Activated CD4-positive, alpha-beta T cell treated with anti-CD3 and anti-CD28 coated beads, Interleukin-2, amount 10 ng/mL, durations not matched to agents 7 days and 5 days (primary cell): ENCODE measurements at regions not wholly inside any gene's neighbourhood (a gene's known extent, or its start where the extent isn't known, plus 50 kb on each side); places are given as distances from the start of the nearest gene placed in this dataset.
"Not testable (repeated sequence)": the region's sequence is repeated elsewhere in the genome, so short reads cannot be mapped to it uniquely, and the experiment has no call there.

ENCODE experiments used
- CTCF ChIA-PET: fragments of 350-600 bp; sonication (Branson Sonifier 250); formaldehyde crosslinking; loops from one replicate; lab custom pipeline; 2021; ENCODE audit warnings: antibody characterized with exemption; lab: Charles Lee
- POLR2A ChIA-PET: fragments of 350-600 bp; sonication (Branson Sonifier 250); formaldehyde crosslinking; loops from one replicate; lab custom pipeline; 2021; ENCODE audit warnings: antibody characterized with exemption; lab: Charles Lee
- DNase-seq: peaks from one replicate; pipeline ENCODE4 v3.0.0-alpha.2; 2020
- H3K27ac Mint-ChIP-seq: one replicate; pipeline ENCODE4 v1.8.0; 2021; ENCODE audit warnings: mild to moderate bottlenecking, moderate library complexity, mixed read lengths
- H3K27me3 Mint-ChIP-seq: one replicate; pipeline ENCODE4 v1.8.0; 2021; ENCODE audit warnings: mixed read lengths
- H3K36me3 Mint-ChIP-seq: one replicate; pipeline ENCODE4 v1.8.0; 2021; ENCODE audit warnings: low read depth, mixed read lengths
- H3K4me1 Mint-ChIP-seq: one replicate; pipeline ENCODE4 v1.8.0; 2021; ENCODE audit warnings: mixed read lengths
- H3K4me3 Mint-ChIP-seq: one replicate; pipeline ENCODE4 v1.8.0; 2021; ENCODE audit warnings: mild to moderate bottlenecking, moderate library complexity, mixed read lengths
- H3K9me3 Mint-ChIP-seq: one replicate; pipeline ENCODE4 v1.8.0; 2021; ENCODE audit warnings: mixed read lengths

DNA sequence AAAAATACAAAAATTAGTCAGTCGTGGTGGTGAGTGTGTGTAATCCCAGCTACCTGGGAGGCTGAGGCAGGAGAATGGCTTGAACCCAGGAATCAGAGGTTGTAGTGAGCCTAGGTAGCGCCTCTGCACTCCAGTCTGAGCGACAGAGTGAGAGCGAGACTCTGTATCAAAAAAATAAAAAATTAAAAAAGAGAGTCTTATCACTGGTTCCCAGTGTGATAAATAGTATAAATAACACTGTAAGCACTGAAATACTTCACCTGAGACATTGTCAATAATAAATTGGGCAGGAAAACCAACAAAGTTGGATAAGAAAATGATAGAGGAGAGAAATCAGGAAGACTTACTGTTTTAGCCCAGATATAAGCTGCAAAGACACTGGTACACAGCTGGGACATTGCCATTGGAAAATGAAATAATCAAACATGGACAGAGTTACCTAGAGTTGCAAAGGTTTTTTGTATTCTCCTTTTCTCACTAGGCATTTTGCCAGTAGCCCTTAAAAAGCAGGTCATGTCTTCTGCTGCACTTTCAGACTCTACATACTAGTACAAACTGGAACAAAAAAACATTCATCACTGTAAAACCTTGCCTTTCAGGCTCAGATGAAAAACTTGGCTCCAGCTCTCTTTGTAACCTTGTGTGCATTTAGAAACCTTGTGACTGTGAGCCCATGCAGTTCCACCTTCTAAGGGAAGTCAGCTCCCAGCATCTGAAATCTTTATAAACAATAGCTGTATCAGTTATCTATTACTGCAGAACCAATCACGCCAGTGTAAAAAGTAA, 55.0 kb upstream of the PPP1R2C start:
- POLR2A ChIA-PET: no interaction called here

DNA sequence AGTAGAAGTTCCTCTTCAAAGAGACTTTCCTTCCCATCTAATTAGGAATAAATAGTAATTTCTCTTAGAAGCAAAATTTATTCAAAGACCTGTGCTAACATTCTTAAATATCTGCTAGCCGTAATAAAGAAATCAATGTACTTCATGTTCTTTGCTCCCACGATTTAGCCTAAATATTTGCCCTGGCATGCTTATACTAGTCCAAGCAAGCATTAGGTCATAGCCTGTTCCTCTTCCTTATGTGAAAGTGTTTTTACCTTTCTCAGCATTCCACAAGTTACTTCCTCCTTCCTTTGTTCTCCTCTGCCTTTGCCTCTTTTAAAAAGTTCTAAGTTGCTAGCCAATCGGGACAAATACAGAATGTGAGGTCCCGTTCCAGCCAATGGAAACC, 55.6 kb upstream of the PPP1R2C start:
- H3K9me3 Mint-ChIP-seq, H3K4me1 Mint-ChIP-seq, CTCF ChIA-PET, DNase-seq, H3K27ac Mint-ChIP-seq, H3K27me3 Mint-ChIP-seq, H3K36me3 Mint-ChIP-seq, H3K4me3 Mint-ChIP-seq, POLR2A ChIA-PET: not testable (repeated sequence)

More for the DNA sequence above, 55.0 kb upstream of the PPP1R2C start:
- Mint-ChIP-seq H3K4me3 (no peak overlapping the region), H3K9me3 (peaks cover 2% of the 10 kb centered on the region), H3K27me3 (no peaks in the 10 kb centered on the region), H3K4me1 (peaks cover 4% of the 10 kb centered on the region), H3K36me3 (no peaks in the 10 kb centered on the region), H3K27ac (no peak overlapping the region)
- CTCF ChIA-PET: no interaction called here
- DNase-seq: no peak

DNA sequence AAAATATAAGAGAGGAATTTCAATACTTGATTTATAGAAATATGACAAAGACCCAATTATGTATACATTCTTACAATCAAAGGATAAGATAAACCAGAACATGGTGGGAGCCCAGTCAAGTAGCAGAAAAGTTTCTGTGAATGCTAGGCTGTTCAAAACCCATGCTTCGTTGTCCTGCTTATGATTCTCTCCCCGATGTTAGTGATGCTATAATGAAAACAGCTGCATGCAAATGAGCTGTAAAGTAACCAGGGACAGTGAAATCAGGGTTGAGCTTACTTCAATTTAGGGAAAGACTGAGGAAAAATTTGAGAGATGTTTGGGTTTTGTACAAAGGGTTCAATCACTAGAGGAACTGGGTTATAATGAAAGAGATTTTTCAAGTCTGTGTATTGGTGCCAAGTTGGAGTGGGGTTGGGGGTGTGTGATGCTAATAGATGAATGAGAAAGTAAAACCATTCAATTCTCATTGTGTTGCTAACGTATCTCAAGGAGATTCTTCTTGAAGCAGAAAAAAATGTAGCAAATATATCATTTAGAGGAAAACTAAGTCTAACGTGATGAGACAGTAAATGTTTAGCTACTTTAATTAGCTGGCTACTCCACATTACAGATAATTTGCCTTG, 59.3 kb upstream of the PPP1R2C start:
- Mint-ChIP-seq H3K9me3 (no peaks in the 10 kb centered on the region), H3K27ac (no peak overlapping the region), H3K36me3 (no peaks in the 10 kb centered on the region), H3K27me3 (no peaks in the 10 kb centered on the region), H3K4me3 (no peak overlapping the region), H3K4me1 (peaks cover 4% of the 10 kb centered on the region)
- CTCF ChIA-PET: interaction anchor here (2.2 kb wide), 1 partner anchor 14 kb away, joined by 5 read pairs; no protein-coding TSS in a partner anchor
- DNase-seq: no peak
- POLR2A ChIA-PET: no interaction called here

DNA sequence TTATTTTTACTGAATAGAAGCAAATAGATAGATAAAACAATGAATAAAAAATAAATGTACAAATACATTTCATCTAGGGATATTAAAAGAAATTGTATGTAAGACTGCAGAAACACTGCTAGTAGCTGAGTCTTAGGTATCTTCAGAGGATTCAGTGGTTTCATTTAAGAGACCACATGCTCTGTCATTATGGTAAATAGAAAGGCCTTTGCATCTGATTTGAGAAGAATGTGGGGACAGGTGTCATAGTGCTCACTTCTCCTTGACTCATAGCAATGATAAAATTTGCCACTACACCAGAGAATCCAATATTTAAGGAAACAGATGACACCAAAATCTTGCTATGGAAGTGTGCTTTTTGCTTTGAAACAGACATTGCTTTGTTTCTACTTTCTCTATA, 59.8 kb upstream of the PPP1R2C start:
- Mint-ChIP-seq H3K27me3 (no peaks in the 10 kb centered on the region), H3K4me1 (peaks cover 4% of the 10 kb centered on the region), H3K27ac (no peak overlapping the region), H3K36me3 (no peaks in the 10 kb centered on the region), H3K9me3 (no peaks in the 10 kb centered on the region), H3K4me3 (no peak overlapping the region)
- POLR2A ChIA-PET: no interaction called here
- DNase-seq: no peak
- CTCF ChIA-PET: interaction anchor here (2.2 kb wide), 1 partner anchor 14 kb away, joined by 5 read pairs; no protein-coding TSS in a partner anchor

DNA sequence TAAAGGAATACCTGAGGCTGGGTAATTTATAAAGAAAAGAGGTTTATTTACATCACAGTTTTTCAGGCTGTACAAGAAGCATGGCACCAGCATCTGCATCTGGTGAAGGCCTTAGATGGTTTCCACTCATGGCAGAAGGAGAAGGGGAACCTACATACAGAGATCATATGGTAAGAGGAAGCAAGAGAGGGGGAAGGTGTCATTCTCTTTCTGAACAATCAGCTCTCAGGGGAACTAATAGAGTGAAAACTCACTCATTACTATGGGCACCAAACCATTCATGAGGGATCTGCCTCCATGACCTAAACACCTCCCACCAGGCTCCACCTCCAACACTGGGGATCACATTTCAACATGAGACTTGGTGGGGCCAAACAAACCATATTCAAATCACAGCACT, 61.7 kb upstream of the PPP1R2C start:
- H3K27me3 Mint-ChIP-seq: no peaks in the 10 kb centered on the region
- peaks cover 4% of the 10 kb centered on the region for H3K4me1 Mint-ChIP-seq
- H3K4me3 Mint-ChIP-seq: no peak overlapping the region
- ChIA-PET POLR2A (no interaction called here), CTCF (no interaction called here)
- H3K36me3 Mint-ChIP-seq: no peaks in the 10 kb centered on the region
- no peak overlapping the region for H3K27ac Mint-ChIP-seq
- H3K9me3 Mint-ChIP-seq: no peaks in the 10 kb centered on the region
- no peak for DNase-seq

DNA sequence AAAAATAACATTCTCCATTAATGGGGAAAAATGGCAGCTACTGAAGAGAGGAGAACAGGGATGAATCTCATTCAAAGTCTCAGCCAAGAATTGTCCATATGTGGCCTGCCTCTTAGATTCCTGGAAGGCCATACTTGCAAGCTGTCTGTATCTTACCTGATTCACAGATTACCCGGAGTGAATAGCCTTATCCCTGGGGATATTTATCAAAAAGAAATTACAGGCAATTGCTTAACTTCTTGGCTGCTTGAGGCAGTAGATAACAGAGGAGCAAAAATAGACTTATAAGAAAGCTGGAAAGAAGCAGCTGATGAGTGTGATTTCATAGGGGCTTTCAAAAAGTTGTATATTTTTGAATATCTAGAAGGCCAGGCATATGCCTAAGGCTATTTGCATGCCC, 68.8 kb upstream of the PPP1R2C start:
- Mint-ChIP-seq H3K27me3 (no peaks in the 10 kb centered on the region), H3K36me3 (peaks cover 2% of the 10 kb centered on the region), H3K9me3 (no peaks in the 10 kb centered on the region), H3K27ac (no peak overlapping the region), H3K4me3 (no peak overlapping the region), H3K4me1 (no peaks in the 10 kb centered on the region)
- ChIA-PET CTCF (interaction anchor here (0.6 kb wide), 1 partner anchor 32 kb away, joined by 3 read pairs; no protein-coding TSS in a partner anchor), POLR2A (no interaction called here)
- no peak for DNase-seq

DNA sequence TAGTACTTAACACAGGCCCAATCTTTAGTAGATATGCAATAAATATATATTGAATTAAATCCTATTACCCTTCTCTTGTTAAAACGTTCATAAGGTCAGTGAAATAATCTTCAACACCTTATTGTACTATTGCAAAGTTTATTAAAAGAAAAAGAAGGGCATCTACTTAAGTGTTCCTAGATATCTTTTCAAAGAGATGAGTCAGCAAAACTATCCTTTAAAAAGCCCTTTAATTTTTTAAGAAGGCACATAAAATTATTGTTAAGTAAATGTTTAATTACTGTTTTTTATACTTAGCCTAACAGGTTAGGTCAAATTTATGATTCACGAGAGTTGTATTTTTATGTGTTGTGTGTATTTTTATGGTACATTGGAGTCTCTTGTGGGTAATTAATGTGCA, 77.3 kb upstream of the PPP1R2C start:
- H3K36me3 Mint-ChIP-seq: no peaks in the 10 kb centered on the region
- H3K4me1 Mint-ChIP-seq: no peaks in the 10 kb centered on the region
- no peak for DNase-seq
- no peaks in the 10 kb centered on the region for H3K9me3 Mint-ChIP-seq
- ChIA-PET POLR2A (no interaction called here), CTCF (no interaction called here)
- no peak overlapping the region for H3K27ac Mint-ChIP-seq
- no peak overlapping the region for H3K4me3 Mint-ChIP-seq
- H3K27me3 Mint-ChIP-seq: no peaks in the 10 kb centered on the region

DNA sequence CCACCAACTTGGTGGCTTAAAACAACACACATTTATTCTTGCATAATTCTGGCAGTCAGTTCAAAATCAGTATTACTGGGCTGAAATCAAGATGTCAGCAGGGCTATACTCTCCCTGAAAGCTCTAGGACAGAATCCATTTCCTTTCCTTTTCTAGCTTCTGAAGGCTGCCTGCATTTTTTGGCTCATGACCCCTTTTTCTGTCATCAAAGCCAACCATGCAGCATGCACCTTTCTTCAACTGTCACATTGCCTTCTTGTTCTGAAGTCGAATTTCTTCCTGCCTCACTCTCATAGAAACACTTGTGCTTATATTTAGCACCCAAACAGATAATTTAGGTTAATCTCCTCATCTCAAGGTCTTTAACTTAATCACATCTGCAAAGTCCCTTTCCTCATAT, 79.8 kb upstream of the PPP1R2C start:
- H3K27me3 Mint-ChIP-seq: no peaks in the 10 kb centered on the region
- DNase-seq: no peak
- no peaks in the 10 kb centered on the region for H3K9me3 Mint-ChIP-seq
- H3K4me3 Mint-ChIP-seq: no peak overlapping the region
- POLR2A ChIA-PET: no interaction called here
- no peak overlapping the region for H3K27ac Mint-ChIP-seq
- H3K36me3 Mint-ChIP-seq: no peaks in the 10 kb centered on the region
- CTCF ChIA-PET: no interaction called here
- H3K4me1 Mint-ChIP-seq: no peaks in the 10 kb centered on the region

DNA sequence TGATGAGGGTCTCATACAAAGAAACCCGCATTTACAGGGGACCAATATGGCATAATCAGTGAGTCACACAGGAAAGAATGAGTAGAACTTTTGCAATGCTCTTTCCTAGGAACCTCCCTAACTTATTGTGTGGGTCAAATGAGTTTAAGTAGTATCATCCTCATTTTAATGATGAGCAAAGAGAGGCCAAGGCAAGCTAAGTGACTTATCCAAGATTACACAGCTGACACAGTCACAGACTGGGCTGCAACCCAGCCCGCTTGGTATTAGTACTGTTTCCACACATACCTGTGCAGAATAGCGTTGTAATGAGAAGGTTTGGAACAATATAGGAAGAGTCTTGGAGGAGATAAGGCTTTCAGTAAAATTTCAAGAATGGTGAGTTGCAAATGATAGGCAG, 91.0 kb upstream of the PPP1R2C start:
- H3K27ac Mint-ChIP-seq: no peak overlapping the region
- H3K9me3 Mint-ChIP-seq: no peaks in the 10 kb centered on the region
- no peak overlapping the region for H3K4me3 Mint-ChIP-seq

DNA sequence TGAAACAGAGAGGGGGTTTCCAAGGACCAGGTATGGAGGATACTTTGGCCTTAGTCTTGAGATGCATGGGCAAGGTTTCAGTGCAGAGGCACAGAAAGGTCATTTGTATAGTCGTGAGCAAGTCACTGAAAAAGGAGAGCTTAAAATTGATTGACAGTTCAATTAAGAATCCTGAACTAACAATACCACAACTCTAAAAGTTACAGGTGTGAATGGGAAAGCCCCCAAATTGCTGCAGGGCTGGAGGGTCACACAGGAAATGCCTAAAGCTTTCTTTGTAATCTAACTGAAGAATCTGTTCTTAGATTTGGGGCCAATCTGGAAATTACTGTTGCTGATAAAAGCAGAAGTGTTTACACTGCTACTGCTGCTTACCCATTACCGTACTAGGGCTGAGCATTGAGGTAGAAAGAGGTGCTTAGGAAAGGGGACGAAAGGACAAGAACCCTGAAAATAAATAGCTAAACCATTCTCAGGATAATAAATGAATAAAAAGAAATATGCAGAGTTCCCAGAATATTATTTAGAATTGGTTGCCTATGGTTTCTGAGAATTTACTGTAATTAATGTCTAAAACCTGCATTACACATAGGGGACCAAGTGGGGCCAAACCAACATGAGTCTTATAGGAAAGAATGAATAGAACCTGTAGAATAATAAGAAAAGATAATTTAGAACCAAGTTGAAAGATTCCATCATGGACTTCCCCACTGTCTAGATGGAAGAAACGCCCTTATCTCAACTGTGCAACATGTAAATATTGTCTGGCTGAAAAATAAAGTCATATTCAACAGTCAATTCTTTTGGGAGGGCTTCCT, 91.9 kb upstream of the PPP1R2C start:
- DNase-seq: no peak
- Mint-ChIP-seq H3K27ac (no peak overlapping the region), H3K4me3 (no peak overlapping the region)

More for the DNA sequence above, 91.0 kb upstream of the PPP1R2C start:
- ChIA-PET CTCF (no interaction called here), POLR2A (no interaction called here)
- no peaks in the 10 kb centered on the region for H3K36me3 Mint-ChIP-seq
- no peaks in the 10 kb centered on the region for H3K27me3 Mint-ChIP-seq
- DNase-seq: no peak
- H3K4me1 Mint-ChIP-seq: peaks cover 1% of the 10 kb centered on the region

DNA sequence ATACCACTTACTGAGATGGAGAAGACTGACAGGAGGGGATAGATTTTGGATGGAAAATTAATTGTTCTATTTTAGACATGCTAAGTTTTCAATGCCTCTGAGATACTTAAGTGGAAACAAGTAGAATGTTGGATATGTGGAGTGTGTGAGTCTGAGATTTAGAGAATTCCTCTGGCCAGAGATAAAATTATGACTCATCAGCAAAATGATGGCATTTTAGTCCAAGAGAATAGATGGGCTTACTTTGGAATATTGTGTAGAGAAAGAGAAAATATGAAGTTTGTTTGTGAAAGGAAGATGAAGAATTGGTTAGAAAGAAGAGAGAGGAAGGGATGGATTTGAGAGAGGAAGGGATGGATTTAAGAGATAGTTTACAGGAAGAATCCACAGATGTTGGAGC, 108.6 kb upstream of the PPP1R2C start:
- no peaks in the 10 kb centered on the region for H3K27me3 Mint-ChIP-seq
- no peak overlapping the region for H3K4me3 Mint-ChIP-seq
- H3K9me3 Mint-ChIP-seq: peaks cover 7% of the 10 kb centered on the region
- H3K27ac Mint-ChIP-seq: no peak overlapping the region
- no peak for DNase-seq
- ChIA-PET POLR2A (no interaction called here), CTCF (no interaction called here)
- peaks cover 3% of the 10 kb centered on the region for H3K36me3 Mint-ChIP-seq
- H3K4me1 Mint-ChIP-seq: no peaks in the 10 kb centered on the region

More for the DNA sequence above, 91.9 kb upstream of the PPP1R2C start:
- ChIA-PET POLR2A (no interaction called here), CTCF (no interaction called here)
- no peaks in the 10 kb centered on the region for H3K36me3 Mint-ChIP-seq
- no peaks in the 10 kb centered on the region for H3K9me3 Mint-ChIP-seq
- no peaks in the 10 kb centered on the region for H3K27me3 Mint-ChIP-seq
- peaks cover 1% of the 10 kb centered on the region for H3K4me1 Mint-ChIP-seq

DNA sequence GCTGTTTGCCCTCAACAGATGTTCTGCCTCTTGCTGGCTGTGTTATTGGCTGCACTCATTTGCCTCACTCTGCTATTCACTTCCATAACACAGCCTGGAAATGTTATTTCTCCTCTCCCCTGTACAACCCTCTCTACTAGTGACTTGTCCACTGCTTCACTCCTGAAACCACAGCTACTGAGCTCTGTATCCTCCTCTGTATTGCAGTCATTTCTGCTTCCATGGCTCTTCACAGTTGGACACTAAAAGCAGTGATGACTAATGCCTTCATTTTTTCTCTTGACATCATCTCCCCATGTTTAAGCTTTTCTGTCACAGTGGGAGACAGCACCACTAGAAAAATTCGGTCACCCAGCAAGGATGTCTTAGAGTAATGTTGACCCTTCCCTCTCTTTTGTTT, 123.0 kb upstream of the PPP1R2C start:
- CTCF ChIA-PET: no interaction called here
- Mint-ChIP-seq H3K4me1 (no peaks in the 10 kb centered on the region), H3K4me3 (no peak overlapping the region), H3K27ac (no peak overlapping the region), H3K36me3 (no peaks in the 10 kb centered on the region), H3K9me3 (peaks cover 2% of the 10 kb centered on the region), H3K27me3 (no peaks in the 10 kb centered on the region)
- POLR2A ChIA-PET: no interaction called here
- no peak for DNase-seq

DNA sequence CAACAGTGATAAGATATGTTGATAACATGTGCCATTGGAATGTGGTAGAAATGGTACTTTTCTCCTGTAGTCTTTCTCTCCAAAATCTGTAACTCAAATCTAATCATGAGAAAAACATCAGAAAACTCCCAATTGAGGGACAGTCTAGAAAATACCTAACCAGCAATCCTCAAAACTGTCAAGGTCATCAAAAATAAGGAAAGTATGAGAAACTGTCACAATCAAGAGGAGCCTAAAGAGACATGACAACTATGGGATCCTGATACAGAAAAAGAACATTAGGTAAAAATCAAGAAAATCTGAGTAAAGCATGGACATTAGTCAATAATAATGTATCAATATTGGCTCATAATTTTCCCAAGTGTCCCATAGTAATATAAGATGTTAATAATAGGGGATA, 124.5 kb upstream of the PPP1R2C start:
- H3K4me3 Mint-ChIP-seq: no peak overlapping the region
- H3K4me1 Mint-ChIP-seq: no peaks in the 10 kb centered on the region
- H3K36me3 Mint-ChIP-seq: no peaks in the 10 kb centered on the region
- H3K27ac Mint-ChIP-seq: no peak overlapping the region
- H3K27me3 Mint-ChIP-seq: no peaks in the 10 kb centered on the region
- H3K9me3 Mint-ChIP-seq: peaks cover 2% of the 10 kb centered on the region
- DNase-seq: no peak
- POLR2A ChIA-PET: no interaction called here
- CTCF ChIA-PET: no interaction called here
